ENCODE measurements at regions not wholly inside any gene's neighbourhood (a gene's known extent, or its start where the extent isn't known, plus 50 kb on each side); places are given as distances from the start of the nearest gene placed in this dataset.

GRCh38 chr11:116114198-116114651, 610.0 kb upstream of the CADM1 start:
- DNase-seq (ENCODE audit: low spot score) = peak; percentile 24

DNA sequence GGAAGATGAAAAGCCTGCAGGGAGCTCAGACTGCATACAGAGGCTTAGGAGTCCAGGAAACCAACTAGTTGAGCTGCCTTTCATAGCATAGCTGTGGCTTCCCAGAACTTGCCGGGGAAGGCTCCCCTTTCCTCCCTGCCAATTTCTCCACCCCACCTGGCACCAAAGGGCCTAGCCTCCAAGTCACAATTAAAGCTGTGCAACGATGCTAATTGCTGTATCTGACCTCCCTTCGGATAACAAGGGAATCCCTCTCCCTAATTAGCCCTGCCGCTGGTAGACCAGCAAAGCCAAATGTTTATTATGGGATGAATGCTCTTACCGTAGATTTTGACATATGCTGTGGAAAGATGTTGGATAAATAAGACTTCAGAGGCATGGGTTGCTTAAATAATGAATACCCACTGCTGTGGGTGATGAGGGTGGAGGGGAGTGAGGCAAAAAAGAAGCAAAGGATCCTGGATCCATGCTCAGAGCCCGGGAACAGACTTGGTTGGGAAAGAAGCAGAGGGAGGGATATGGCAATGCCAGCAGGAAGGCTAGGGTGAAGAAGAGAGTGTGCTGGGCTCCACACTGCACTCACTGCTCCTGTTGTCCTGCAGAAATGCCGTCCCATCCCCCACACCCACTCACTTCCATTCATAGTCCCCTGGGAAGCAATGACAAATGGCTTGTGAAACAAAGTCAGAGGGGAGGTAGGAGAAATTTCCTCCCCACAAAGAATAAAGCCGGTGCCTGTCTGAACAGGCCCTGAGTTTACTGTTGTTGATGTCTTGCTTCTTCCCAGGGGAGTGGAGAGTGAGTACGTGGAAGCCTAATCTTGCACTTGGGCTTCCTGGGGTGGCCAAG, 608.1 kb upstream of the CADM1 start:
- no peak for DNase-seq (ENCODE audit: low spot score)

DNA sequence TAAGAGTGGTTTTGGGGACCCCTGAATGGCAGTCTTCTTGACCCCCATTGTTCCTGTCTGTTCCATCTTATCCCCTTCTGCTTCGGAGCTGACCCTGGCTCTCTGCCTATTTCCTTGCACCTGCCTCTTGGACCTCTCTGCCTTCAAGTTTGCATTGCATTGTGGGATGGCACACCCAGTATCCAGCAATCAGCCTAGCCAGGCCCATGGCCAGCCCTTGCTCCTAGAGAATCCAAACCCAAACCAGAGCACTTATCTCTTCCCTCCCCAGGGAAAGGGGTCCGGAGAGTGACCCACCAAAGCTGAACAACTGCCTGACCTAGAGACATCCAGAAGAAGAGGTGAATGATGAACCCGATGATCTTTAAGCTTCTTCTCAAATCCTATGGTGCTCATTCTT, 607.3 kb upstream of the CADM1 start:
- DNase-seq (ENCODE audit: low spot score) = no peak

DNA sequence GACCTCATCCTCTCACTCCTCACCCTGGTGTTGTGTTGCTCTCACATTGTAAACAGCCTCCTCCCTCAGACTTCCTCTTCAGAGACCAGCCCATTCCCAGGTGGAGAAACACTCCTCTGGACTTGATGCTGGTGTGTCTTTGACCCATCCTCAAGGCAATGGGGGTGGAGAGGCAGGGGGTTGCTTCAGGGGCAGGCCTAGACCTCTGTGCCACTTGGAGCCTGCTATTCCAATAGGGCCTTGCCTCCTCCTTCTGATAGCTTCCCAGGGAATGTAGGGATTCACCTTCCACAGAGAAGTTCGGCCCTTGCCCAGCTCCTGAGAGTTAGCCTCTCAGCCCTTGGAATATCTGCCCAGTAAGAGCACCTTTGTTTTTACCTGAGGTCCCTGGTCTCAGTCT, 606.6 kb upstream of the CADM1 start:
- no peak for DNase-seq (ENCODE audit: low spot score)

- DNase-seq (ENCODE audit: low spot score) = no peak
Observed at GRCh38 chr11:116110356-116110755, 606.1 kb upstream of the CADM1 start.

DNA sequence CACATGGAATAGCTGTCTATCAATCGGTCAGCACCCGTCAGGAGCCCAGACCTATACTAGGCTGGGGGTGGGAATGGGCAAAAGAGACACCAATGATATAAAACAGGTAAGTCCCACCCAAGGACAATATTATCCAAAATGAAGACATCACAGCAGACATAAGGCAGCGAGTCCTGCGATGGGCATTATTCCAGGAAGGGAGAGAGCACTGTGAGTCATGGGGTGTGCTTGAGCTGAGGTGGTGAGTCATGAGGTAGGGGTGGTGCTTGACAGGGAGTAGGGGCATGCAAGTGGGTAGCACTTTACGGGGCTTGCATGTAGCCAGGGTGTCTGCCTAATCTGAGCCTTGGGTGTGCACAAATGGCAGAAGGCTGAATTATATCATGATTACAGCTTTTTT, 605.0 kb upstream of the CADM1 start:
- DNase-seq (ENCODE audit: low spot score) = no peak

DNA sequence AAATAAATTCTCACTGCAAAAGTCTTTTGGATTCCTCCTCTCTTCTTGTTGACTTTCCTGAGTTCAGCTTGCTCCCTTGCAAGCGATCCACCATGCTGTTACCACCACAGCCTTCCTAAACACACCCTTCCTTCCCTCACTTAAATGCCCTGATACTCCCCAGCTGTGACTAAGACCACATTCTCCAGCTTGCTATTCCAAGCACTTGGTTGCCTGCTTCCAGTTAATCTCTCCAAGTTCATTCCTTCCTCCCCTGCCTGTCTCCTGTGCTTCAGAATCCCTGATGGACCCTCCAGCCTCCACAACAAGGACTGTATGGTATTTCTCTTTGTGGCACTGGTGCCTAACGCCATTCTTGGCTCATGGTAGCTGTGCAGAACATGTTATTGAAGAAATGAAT, 603.9 kb upstream of the CADM1 start:
- no peak for DNase-seq (ENCODE audit: low spot score)

GRCh38 chr11:116107229-116107628, 603.0 kb upstream of the CADM1 start:
- DNase-seq (ENCODE audit: low spot score) = no peak

GRCh38 chr11:116104498-116105174, 600.4 kb upstream of the CADM1 start:
- no peak for DNase-seq (ENCODE audit: low spot score)

DNA sequence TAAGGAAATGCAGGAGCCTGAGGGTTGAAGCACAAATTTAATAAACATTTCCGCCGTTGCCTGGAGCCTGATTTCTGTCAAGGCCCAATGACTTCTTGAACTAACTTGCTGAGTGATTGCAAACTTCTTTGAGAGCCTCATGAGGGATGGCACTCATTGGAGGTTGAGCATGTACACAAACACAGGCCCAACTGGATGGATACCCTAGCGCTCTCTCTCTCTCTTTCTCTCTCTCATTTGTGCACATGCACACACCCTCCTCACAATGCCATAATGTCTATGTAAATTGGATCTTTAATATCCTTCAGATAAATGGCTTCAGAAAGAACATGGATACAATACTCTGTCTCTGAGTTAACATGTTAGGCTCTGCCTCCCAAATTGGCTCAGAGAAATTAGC, 597.7 kb upstream of the CADM1 start:
- no peak for DNase-seq (ENCODE audit: low spot score)

DNA sequence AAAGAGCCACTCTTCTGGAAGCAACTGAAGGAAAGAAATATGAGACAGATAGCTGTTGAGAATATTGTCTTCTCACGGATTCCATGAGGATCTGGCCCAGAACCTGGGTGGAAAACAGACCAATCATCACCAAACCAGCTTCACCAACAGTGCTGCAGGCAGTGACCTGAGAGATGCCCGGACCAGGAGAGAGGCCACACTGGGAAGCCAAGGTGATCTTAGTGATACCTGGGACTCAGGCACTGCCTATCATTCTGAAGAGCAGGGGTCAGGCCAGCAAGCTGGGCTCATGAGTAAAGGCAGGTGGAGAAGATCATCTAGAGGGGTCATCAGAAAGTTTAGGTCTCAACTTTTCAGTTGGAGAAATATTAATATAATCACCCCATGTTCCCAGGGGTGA, 595.8 kb upstream of the CADM1 start:
- no peak for DNase-seq (ENCODE audit: low spot score)

GRCh38 chr11:116099541-116099940, 595.3 kb upstream of the CADM1 start:
- no peak for DNase-seq (ENCODE audit: low spot score)

GRCh38 chr11:116096272-116096995, 592.2 kb upstream of the CADM1 start:
- DNase-seq (ENCODE audit: low spot score) = no peak

DNA sequence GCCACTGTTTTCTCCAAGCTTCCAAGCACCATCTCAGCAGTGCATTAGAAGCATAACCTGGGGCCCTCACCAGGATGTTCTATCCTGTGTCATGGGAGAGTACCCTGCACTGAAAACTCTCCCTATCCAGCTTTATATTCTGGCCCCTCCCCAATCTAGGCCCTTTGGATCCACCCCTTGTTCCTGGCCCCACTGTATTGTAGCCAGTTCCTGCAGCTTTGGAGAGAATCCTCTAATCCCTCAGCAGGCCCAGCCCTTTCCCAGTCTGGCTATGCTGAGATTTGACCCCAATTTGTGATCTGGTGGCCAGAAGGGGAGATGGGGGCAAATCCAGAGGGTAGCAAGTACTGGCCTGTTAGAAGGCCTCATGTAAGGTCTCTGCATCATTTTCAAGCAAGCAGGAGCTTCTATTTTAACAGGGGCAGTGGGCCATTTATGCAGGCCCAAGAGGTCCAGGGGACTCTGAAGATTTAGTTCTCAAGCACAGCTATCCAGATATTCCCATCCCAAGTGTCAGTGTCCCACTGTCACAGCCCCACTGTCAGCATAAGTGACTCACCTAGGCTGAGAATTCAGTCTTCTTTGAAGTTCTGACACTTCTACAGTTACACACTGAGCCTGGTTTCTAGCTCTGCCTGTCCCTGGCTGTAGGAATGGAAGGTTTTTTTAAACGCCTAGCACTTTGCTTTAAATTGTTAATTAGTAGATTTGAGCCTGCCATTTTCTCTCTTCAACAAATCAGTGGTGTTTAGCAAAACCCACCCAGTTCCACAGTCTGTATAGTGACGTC, 589.5 kb upstream of the CADM1 start:
- DNase-seq (ENCODE audit: low spot score) = no peak

GRCh38 chr11:116093065-116093464, 588.9 kb upstream of the CADM1 start:
- no peak for DNase-seq (ENCODE audit: low spot score)

DNA sequence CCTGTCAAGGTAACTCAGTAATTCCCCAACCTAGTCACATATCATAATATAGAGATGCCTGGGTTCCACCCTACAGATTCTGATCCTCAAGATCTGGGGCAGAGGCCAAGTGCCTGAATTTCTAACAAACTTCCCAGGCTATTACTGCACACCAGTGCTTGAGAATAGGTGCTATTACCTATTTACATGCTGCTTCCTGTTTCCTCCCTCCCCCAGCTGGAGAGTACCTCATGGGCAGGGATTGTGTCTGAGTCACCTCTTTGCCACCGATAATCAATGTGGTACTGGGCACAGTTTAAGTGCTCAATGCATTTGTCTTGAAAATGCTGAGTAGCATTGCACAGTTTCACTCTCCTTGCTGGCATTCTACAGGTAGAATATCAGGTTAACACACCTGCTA, 582.2 kb upstream of the CADM1 start:
- DNase-seq (ENCODE audit: low spot score) = no peak

GRCh38 chr11:116085031-116085635, 580.9 kb upstream of the CADM1 start:
- DNase-seq (ENCODE audit: low spot score) = no peak

DNA sequence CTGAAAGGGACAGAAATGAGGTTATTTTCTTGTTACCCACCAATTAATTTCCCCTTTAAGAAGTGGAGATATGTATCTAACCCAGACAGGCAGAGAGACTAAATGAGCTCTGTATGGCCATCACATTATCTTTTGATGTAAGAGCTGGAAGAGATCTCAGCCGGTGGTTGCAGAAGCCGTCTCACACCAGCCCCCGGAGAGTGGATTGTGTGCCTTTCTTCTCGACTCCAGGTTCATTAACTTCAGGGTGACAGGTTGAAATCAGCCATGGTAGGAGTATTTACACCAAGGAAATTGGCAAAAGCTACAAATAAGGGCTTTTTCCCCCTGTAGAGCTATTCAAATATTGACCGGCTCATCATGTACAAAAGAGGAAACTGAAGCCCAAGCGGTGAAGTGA, 580.3 kb upstream of the CADM1 start:
- no peak for DNase-seq (ENCODE audit: low spot score)

DNA sequence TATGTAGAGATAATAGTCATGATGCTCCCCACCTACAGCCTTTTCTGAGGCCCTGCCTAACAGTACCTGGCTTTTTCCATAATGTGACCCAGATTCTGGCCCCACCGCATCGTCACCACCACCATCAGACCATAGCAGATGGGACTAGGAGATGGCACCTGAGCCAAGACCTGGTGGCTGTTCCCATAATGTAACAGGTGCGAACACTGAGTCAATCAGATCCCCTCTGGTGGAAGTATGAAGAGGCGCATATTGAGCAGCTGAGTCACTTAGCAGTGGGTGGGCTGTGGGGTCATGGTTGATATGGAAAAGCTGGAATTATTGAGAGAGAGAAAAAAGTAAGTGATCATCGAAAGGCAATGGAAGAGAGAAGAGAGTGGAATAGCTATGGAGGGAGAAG, 578.0 kb upstream of the CADM1 start:
- DNase-seq (ENCODE audit: low spot score) = no peak

- DNase-seq (ENCODE audit: low spot score) = no peak
Observed at GRCh38 chr11:116079580-116079979, 575.4 kb upstream of the CADM1 start.

DNA sequence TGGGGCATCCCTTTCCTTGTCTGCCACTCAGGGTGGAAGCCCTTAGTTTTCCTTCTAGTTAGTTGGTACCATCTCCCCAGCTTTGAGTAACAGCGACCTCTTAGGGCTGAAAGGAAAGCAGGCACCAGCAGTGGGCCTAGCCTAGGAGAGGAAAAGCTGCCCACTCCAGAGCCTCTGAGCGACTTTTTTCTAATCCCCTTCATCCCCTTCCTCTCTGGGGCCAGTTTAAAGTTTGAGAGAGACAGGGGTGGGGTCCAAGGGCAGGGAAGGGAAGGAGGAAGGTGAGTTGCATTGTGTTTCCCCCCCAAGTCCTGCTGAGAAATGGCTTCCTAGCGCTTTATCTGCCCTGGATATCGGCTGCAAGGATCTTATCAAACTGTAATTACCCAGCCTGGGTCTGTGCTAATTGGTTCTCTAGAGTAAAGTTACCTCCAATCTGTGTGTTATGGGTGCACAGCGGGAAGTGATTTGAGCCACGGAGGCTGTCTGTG, 573.9 kb upstream of the CADM1 start:
- DNase-seq (ENCODE audit: low spot score) = no peak
